ENCODE measurements at regions not wholly inside any gene's neighbourhood (a gene's known extent, or its start where the extent isn't known, plus 50 kb on each side); places are given as distances from the start of the nearest gene placed in this dataset.
"Not testable (repeated sequence)": the region's sequence is repeated elsewhere in the genome, so short reads cannot be mapped to it uniquely, and the experiment has no call there.

- Histone ChIP-seq H3K4me1 (peaks cover 17% of the 10 kb centered on the region; the same call in 2 of the 3 replicates), H3K27ac (peak overlapping the region in 1 of 2 experiments; percentile 69; a peak in 2 of 6 replicates), H3K4me2 (no peak overlapping the region), H3K4me3 (no peak overlapping the region), H3K9me3 (no peaks in the 10 kb centered on the region)
- no peak for FAIRE-seq
- CTCF ChIA-PET: no interaction called here
- ATAC-seq: no peak
- POLR2A ChIA-PET: no interaction called here
- no peak for DNase-seq (ENCODE audit: low read depth in 1 of 2, low spot score in 1 of 2)
- TF ChIP-seq ELK1 (IDR thresholded peaks at IDR 0.05; ENCODE audit: low read depth, low read length): no peak
- TF ChIP-seq TFCP2L1 (CRISPR knock-in tag; IDR thresholded peaks at IDR 0.05): no peak
- no peak for TF ChIP-seq KDM1A (IDR thresholded peaks at IDR 0.05; ENCODE audit: low read depth)
- TF ChIP-seq JUN (IDR thresholded peaks at IDR 0.05): no peak
- TF ChIP-seq HOXB5 (CRISPR knock-in tag; IDR thresholded peaks at IDR 0.05): no peak
- 78% methylated on average over 11 of the region's 11 CpGs for WGBS (ENCODE audit: missing lambda C conversion rate)
Measured at GRCh38 chr1:30524840-30525617, 198.4 kb downstream of the MATN1 start.

GRCh38 chr1:30524025-30524555 is 199.3 kb downstream of the MATN1 start:
- H3K4me2 ChIP-seq; FAIRE-seq; H3K9me3 ChIP-seq; H3K4me3 ChIP-seq; POLR2A ChIA-PET; H3K27ac ChIP-seq; DNase-seq (ENCODE audit: low read depth in 1 of 2, low spot score in 1 of 2); ATAC-seq: not testable (repeated sequence)
- 94% methylated on average over 8 of the region's 8 CpGs for WGBS (ENCODE audit: missing lambda C conversion rate)
- H3K4me1 ChIP-seq: peaks cover 17% of the 10 kb centered on the region; the same call in 2 of the 3 replicates
- CTCF ChIA-PET: interaction anchor here (0.6 to 0.8 kb wide), 2 partner anchors 144 to 190 kb away, joined by 3 read pairs; no protein-coding TSS in a partner anchor

- ChIA-PET CTCF (interaction anchor here (0.6 to 0.8 kb wide), 3 partner anchors 143 to 1287 kb away, joined by 3 to 4 read pairs (median 3); no protein-coding TSS in a partner anchor), POLR2A (no interaction called here)
- Histone ChIP-seq H3K4me3 (no peak overlapping the region), H3K27ac (0 out of 6 replicates have a peak overlapping the region, but pooled peaks of 1 of the 2 experiments have one; percentile 11), H3K4me2 (no peak overlapping the region), H3K4me1 (peaks cover 17% of the 10 kb centered on the region; the same call in 2 of the 3 replicates), H3K9me3 (no peaks in the 10 kb centered on the region)
- TF ChIP-seq HDAC2 (IDR thresholded peaks at IDR 0.05) (no peak), REST (IDR thresholded peaks at IDR 0.05) (no peak), CHD4 (IDR thresholded peaks at IDR 0.05; ENCODE audit: borderline replicate concordance) (no peak)
- DNase-seq (ENCODE audit: low read depth in 1 of 2, low spot score in 1 of 2): peak in 1 of 2 experiments; percentile 28
- peak in 1 of 2 experiments; percentile 34; a peak in 3 of 6 replicates for ATAC-seq
- FAIRE-seq: no peak
- 31% methylated on average over 3 of the region's 5 CpGs for WGBS (ENCODE audit: missing lambda C conversion rate)
Measured at GRCh38 chr1:30523055-30524020, 200.0 kb downstream of the MATN1 start.
